ENCODE measurements at regions not wholly inside any gene's neighbourhood (a gene's known extent, or its start where the extent isn't known, plus 50 kb on each side); places are given as distances from the start of the nearest gene placed in this dataset.

GRCh38 chr4:81990898-81991297, 382.9 kb downstream of the HNRNPD start:
- Histone ChIP-seq H3K9me3 (no peaks in the 10 kb centered on the region), H3K36me3 (no peaks in the 10 kb centered on the region), H3K27me3 (no peaks in the 10 kb centered on the region), H3K4me1 (no peaks in the 10 kb centered on the region), H3K9ac (ENCODE audit: low read depth in 2 of 2, low read length in 2 of 2) (no peak overlapping the region), H3K27ac (no peak overlapping the region), H3K4me3 (no peak overlapping the region)
- intact Hi-C loops (cut with DNase I), result no loop called here
- TF ChIP-seq, protein P1, sequence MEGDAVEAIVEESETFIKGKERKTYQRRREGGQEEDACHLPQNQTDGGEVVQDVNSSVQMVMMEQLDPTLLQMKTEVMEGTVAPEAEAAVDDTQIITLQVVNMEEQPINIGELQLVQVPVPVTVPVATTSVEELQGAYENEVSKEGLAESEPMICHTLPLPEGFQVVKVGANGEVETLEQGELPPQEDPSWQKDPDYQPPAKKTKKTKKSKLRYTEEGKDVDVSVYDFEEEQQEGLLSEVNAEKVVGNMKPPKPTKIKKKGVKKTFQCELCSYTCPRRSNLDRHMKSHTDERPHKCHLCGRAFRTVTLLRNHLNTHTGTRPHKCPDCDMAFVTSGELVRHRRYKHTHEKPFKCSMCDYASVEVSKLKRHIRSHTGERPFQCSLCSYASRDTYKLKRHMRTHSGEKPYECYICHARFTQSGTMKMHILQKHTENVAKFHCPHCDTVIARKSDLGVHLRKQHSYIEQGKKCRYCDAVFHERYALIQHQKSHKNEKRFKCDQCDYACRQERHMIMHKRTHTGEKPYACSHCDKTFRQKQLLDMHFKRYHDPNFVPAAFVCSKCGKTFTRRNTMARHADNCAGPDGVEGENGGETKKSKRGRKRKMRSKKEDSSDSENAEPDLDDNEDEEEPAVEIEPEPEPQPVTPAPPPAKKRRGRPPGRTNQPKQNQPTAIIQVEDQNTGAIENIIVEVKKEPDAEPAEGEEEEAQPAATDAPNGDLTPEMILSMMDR (IDR thresholded peaks at IDR 0.05), result no peak
- no peak for DNase-seq

GRCh38 chr4:81990211-81990610, 383.6 kb downstream of the HNRNPD start:
- no peak overlapping the region for H3K4me3 ChIP-seq
- intact Hi-C loops (cut with DNase I), result no loop called here
- TF ChIP-seq, protein P1 (IDR thresholded peaks at IDR 0.05), result no peak
- H3K4me1 ChIP-seq, result no peaks in the 10 kb centered on the region
- no peak for DNase-seq
- H3K9me3 ChIP-seq, result no peaks in the 10 kb centered on the region
- H3K27me3 ChIP-seq, result no peaks in the 10 kb centered on the region
- no peaks in the 10 kb centered on the region for H3K36me3 ChIP-seq
- H3K9ac ChIP-seq (ENCODE audit: low read depth in 2 of 2, low read length in 2 of 2), result no peak overlapping the region
- no peak overlapping the region for H3K27ac ChIP-seq

GRCh38 chr4:81989202-81989601, 384.6 kb downstream of the HNRNPD start:
- Histone ChIP-seq H3K4me3 (no peak overlapping the region), H3K27me3 (no peaks in the 10 kb centered on the region), H3K9ac (ENCODE audit: low read depth in 2 of 2, low read length in 2 of 2) (no peak overlapping the region), H3K27ac (no peak overlapping the region), H3K36me3 (no peaks in the 10 kb centered on the region), H3K4me1 (no peaks in the 10 kb centered on the region), H3K9me3 (no peaks in the 10 kb centered on the region)
- TF ChIP-seq, protein P1 (IDR thresholded peaks at IDR 0.05), result no peak
- intact Hi-C loops (cut with DNase I), result no loop called here
- no peak for DNase-seq

- TF ChIP-seq, protein P1 (IDR thresholded peaks at IDR 0.05), result no peak
- H3K27ac ChIP-seq, result no peak overlapping the region
- no peaks in the 10 kb centered on the region for H3K4me1 ChIP-seq
- no peaks in the 10 kb centered on the region for H3K27me3 ChIP-seq
- intact Hi-C loops (cut with DNase I), result no loop called here
- H3K36me3 ChIP-seq, result no peaks in the 10 kb centered on the region
- H3K4me3 ChIP-seq, result no peak overlapping the region
- H3K9me3 ChIP-seq, result no peaks in the 10 kb centered on the region
- no peak overlapping the region for H3K9ac ChIP-seq (ENCODE audit: low read depth in 2 of 2, low read length in 2 of 2)
- DNase-seq, result no peak
Measured at GRCh38 chr4:81988178-81988577, 385.6 kb downstream of the HNRNPD start.

GRCh38 chr4:81984746-81985145, 389.0 kb downstream of the HNRNPD start:
- Histone ChIP-seq H3K27me3 (no peaks in the 10 kb centered on the region), H3K4me1 (no peaks in the 10 kb centered on the region), H3K27ac (no peak overlapping the region), H3K9ac (ENCODE audit: low read depth in 2 of 2, low read length in 2 of 2) (no peak overlapping the region), H3K9me3 (no peaks in the 10 kb centered on the region), H3K4me3 (no peak overlapping the region), H3K36me3 (no peaks in the 10 kb centered on the region)
- TF ChIP-seq, protein P1 (IDR thresholded peaks at IDR 0.05), result no peak
- DNase-seq, result no peak
- intact Hi-C loops (cut with DNase I), result no loop called here

Data from colonic mucosa (tissue), 4 donors.